Activated CD8-positive, alpha-beta memory T cell treated with anti-CD3 and anti-CD28 coated beads, Interleukin-2, amount 50 U/mL, for 24 hours (primary cell): ENCODE measurements at regions not wholly inside any gene's neighbourhood (a gene's known extent, or its start where the extent isn't known, plus 50 kb on each side); places are given as distances from the start of the nearest gene placed in this dataset.

Experiments used
- DNase-seq: peaks from one replicate; pipeline ENCODE4 v3.0.0-alpha.2; 2020; ENCODE audit errors: extremely low read depth

DNA sequence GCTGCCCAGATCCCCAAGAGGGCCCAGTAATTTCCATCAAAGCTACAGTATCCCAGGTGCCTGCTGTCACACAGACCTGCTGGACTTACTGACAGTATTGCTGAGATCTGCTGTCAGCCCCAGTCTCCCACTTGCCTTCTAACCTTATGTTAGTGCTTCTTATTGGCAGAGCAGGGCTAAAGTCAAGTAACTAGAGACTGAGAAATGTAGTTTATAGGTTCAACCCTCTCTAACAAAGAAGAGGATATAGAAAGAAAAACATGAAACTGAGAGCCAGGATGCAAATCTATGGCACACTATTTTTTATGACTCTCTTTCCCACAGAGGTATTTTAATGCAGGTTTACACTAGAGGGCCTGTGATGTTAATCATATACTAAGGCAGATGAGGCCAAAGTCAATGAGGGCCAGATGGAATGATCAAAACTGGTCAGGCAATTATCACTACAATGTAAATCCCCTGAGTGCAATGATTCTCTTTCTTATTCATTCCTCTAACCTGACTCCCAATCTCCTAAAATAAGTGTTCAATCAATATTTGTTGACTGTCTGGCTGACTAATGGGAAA is 781.9 kb downstream of the VRK1 start:
- no peak for DNase-seq

DNA sequence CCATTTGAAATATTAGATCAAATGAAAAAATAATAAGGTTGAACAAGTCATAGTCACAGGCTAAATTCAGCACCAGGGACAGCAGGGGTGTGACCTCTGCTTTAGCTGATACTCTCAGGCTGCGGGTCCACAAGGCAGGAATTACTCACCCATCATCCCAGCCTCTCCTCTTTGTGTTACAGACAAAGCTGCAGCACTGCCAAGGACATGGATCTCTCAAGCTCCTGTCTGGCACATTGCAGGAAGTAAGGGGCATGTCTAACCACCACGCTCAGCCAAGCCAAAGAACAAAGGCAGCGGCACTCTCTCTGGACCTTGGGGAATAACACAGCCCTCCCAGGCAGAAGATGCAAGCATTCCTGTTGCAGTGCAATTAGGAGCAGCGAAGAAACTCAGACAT is 783.8 kb downstream of the VRK1 start:
- no peak for DNase-seq

DNA sequence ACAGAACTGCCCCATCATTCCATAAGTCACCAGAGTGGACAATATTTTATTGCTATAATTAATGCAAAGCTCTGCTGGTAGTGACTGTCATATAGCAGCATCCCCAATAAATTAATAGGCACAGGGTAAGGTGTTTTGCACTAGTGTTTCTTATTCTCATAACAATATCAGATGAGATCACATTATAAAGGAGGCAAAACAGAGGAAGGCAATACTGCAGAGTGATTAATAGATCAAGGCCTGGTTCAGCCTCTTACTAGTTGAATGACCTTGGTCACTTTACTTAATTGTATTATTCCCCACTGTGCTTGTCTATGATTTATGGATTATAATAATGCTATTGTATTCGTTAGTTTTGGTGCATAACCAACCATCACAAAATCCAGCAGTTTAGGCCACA is 784.8 kb downstream of the VRK1 start:
- no peak for DNase-seq

DNA sequence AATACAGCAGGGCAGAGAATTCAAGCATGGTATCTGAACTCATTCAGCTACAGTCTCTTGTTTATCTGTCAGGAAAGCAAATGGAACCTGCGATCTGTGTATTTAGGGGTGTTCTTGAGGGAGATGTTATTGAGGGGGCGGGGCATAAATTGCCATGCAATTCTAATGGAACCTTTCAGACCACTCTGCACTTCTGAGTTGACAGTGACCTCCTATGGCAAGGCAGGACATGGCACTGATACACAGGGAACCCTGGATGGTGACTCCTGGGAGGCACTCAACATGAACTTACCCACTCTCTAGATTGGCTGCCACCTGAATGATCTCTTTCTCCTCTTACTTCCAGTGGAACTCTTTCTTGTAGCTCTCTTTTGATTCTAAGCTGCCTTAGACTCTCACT is 787.3 kb downstream of the VRK1 start:
- no peak for DNase-seq

DNA sequence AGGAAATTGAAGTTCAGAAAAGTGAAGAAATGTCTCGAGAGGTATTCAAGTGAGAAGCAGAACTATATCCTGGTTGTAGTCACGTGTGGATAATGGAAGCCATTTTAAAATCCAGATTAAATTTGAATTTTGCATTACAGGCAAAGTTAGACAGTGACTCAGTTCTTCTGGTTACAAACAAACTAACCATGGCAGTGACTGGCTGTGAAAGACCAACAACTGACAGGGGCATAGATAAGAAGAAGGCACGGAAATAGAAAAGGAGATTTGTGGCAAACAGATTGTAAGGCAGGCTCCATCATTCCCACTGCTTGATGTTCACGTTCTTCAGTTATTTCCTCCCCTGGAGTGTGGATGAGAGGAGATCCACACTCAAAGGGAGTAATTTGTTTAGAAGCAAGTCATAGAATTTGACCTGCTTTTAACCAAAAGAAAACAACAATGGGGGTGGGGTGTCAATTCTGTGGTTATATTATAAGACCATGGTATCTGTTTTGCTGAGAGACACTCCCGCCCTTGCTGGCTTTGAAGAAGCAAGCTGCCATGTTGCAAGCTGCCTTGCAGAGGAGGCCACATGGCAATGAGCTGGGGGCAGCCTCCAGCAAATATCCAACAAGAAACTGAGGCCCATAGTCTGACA is 795.3 kb downstream of the VRK1 start:
- DNase-seq = no peak

DNA sequence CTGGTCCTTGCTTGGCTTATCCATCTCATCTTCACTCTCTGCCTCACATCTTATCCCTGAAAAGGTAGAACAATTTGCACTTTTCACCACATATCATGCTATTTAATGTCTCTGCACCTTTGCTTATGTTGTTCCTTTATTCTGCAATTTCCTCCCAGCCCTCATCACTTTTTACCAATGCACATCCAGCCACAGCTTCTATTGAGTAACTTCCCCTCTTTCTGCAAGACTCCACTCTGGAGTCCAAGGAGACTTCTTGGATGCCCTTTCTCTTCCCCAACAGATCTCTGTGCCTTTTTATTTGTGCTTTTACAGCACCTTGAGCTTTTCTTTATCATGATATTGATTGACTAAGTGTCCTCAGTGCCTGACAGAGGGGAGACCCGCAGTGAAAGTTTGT is 797.1 kb downstream of the VRK1 start:
- DNase-seq = no peak

DNA sequence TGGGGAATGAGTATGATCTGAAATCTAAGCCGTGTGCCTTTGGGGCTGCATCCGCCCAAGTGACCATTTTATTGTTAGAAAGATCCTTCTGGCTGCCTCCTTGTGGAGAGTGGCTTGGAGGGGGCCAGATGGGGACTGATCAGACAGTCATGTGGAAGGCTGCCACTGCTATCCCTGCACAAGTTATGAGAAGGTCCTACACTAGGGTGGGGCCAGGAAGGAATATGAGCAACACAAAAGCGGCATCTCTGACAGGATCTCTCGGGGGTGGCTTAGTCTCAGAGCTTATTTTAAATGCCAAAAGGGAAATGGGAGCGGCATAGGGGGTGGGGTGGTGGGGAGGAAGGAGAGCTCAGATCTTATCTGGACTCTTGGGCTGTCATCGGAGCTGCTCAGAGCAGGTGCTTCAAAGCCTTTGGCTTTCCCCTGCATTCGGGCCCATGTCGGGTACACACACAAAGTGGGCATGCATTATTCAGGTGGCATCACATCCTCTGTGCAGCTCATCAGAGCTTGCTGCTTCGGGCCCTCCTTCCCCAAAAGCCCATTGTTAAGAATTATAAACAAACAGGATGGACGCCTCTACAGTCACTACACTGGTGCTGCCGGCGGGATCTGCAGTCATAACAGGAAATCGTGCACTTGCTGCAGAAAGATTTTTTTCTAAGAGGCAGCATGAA is 805.4 kb downstream of the VRK1 start:
- DNase-seq = no peak

DNA sequence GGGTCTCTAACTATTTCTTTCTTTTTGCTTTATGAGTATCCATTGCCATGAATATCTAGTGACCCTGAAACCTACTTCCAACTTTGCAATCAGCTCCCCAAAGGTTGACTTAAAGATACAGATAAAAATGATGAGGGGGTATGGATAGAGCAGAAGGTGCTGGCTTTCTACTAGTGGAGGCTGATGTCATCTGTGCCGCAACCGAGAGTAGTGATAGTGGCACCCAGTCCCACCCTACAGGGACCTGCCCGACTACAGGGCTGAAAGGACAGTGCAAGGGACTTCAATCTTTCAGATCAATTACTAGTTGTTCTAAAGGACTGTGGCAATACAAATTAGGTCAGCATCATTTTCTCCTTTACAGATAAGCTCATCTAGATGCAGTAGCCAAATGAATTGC is 806.0 kb downstream of the VRK1 start:
- no peak for DNase-seq

DNA sequence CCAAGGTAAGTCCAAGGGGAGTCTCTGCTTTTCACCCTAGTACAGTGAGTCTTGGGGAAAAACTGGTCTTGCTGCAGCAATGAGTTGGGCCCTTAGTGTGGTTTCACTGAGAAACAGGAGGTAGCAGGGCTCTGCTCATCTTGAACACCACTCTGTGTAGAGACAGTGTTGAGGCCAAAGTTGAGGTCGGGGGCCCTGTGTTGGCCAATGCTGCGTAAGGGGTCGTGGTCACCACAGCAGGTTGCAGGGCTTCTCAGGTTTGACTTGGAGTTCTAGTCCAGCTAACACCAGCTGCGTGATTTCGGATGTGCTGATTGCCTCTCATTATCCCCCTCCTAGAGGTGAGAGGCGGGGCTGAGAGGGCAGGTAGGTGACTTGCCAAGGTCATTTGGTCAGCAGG is 807.5 kb downstream of the VRK1 start:
- DNase-seq = no peak

DNA sequence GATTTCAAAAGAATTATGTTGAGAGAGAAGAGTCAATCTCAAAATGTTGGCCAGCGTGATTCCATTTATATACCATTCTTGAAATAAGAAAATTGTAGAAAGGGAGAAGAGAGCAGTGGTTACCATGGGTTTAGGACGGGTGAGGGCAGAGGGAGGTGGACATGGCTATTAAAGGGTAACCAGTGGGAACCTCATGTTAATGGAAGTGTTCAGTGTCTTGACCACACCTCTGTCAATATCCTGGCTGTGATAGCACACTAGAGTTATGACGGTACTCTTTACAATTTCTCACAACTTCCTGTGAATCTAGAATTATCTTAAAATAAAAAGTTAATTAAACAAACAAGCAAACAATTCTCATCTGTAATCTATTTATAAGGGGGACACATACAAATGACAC is 821.2 kb downstream of the VRK1 start:
- DNase-seq = no peak

DNA sequence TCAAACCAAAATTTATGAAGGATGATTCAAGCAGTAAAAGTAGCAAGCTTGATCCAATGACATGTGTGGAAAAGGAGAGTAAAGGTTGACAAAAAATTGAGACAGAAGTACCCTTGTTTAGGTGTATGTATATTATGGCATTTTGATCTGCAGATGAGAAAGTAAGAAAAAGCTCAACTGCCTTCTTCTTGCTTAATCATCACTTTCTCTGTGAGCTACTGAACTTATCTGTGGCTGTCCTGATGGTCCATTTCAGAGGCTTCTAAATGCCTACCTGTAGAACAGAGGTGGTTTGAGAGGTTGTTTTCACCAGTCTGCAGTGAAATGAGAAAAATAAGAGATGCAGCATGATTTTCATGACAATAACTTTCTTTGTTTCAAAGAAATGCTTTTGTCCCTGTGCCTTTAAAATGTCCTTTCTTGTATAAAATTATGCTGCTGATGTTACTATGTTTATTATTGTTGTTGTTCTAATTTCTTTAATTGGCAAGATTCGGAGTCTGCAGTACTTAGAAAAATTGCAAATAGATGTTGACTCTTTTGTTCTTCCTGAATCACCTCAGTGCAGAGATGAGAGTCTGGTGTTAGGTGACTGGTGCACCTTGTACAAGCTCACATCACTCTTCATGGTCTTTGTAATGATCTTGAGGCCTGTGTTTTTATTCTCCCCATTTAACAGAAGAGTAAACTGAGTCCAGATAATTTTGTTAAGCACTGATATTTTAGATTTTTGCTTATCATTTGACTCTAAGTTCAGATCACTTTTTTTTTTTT is 821.9 kb downstream of the VRK1 start:
- DNase-seq = no peak

DNA sequence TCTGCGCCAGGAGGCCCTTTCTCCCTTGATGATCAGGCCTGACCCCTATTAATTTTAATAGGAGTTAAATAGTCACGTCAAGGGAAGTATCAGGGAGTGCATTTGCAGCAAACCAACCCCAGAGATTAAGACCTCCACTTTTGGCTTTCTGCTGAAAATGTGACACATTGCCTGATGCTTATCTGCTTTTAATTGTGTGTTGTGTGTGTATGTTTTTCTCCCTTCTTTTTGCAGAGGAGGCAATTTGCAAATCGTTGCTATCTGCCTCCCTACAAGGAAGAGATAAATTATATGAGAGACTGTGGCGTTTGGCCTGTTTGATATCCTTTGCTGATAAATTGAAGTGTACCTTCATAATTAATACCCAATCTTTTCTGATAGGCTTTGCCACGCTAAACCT is 822.9 kb downstream of the VRK1 start:
- DNase-seq = no peak

DNA sequence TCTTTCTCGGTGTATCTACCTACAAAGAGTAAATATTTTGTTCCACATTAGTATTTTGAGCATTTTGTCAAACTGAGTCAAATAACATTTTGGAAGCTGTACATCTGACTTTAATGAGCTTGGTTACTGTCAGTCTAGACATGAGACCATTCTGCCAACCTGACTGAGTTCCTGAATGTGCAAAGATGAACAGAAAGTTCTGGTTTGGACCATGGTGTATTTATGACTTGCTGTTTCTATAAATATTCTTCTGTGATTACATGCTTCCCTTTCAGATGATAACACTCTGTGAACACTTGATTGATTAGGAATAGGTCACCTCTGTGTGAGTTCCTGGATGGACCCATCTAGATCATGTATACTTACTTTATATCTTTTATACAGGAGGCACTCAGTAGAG is 827.8 kb downstream of the VRK1 start:
- no peak for DNase-seq

DNA sequence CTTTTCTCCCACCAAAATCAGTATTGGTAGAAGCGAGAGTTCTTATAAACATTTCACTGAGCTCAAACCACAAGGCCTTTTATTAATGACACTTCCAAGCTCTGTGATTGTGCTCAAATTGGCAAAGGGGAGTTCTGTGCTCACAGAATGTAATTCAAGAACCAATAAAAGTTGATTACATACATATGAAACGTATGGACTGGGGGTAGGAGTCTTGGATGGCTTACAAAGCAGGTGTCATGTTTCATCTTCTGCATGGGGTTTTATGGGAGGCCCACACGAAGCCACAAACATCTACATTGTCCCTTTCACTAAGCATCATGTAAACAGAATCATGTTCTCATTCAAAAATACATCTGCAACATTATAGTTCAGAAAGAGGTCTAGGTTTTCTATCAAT is 828.3 kb downstream of the VRK1 start:
- no peak for DNase-seq

DNA sequence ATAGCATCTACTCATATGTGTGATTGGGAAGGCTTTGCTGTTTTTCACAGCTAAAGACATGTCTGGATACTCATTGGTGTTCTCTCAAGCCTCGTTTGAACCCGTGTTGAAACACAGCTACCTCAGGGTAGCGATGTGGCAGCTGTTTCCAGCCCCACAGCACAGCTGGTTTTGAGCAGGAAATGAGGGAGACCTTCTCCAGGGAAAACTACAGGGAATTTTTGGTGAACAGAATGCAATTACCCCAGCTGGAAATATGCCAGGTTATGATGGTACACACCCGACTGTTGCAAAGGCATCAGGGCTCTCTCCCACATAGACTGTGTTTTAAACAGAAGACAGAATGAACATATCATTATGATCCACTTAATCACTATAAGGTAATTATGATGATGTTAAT is 828.9 kb downstream of the VRK1 start:
- no peak for DNase-seq

DNA sequence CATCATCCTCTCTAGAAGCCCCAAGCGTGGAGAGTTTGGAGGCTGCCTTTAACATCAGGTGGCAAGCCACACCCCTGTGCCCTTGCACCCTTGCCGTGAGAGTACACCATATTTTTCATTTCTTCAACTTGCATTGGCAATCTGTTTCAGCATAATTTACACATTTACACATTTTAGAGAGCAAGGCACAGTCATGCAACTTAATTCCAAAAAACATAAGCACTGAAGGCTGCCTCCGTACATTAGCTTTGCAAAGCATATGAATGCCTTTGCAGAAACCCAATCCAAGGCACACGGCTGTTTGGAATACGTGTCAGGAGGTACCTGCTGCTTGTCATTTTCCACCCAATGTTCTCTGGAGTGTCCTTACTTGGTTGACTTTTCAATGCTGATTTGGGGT is 833.1 kb downstream of the VRK1 start:
- DNase-seq = no peak

DNA sequence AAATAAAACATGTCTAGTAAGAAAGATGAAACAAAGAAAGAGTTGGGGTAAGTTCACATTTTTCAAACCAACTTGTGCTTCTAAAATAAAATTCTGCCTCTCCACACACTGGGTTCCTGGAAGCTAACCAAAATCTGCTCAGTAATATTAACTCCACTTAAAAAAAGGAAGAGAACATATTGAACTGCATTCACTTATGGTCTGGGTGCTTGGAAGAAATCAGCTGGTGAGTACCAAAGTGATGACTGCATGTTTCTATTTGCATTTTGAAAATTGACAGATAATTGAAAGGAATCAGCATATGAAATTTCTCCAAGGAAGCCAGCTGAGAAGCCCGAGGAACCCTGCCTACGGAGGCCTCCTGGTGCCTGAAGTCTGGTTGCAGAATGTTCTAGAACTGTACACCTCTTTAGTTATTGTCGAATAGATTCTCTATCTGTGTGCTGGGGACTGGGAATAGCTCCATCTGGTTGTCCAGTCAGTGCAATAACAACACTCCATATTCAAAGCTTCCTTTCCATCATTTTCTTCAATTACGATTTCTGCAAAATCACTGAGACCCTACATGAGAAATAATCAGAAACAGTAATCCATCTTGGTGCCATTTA is 836.1 kb downstream of the VRK1 start:
- DNase-seq = no peak

DNA sequence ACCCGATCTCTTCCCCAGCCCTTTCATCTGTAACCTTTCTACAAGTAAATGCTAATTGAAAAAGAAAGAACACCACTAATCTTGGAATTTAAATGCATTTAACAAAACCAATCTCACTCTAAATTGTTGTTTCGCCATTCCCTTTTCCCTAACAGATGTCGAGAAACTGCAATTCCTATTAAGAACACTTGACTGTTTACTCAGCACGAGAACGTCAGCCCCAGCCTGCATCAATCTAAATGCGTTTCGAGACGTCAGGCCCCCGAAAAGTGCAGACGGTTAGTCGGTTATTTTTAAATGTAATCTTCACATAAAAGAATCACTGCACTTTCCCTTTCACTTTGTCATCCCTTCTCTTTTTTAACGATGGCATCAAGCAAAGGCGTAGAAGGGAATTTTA is 837.6 kb downstream of the VRK1 start:
- no peak for DNase-seq

DNA sequence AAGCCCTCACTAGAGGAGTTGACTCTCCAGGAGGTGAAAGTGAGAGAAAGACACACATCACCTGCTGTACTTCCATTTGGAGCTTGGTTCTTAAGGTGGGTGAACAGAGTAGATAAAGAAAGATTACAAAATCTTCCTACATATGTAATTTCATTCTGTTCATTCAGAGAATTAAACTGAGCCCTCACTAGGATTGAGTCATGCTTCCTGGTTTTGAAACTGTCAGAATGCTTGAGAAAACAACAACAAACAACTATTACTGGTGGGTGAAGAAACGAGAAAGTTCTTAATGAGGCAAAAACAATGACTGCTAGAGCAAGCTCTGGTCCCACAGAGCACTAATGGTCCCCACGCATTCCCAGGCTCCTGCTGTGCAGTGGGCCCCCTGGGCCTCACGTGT is 841.7 kb downstream of the VRK1 start:
- DNase-seq = no peak

DNA sequence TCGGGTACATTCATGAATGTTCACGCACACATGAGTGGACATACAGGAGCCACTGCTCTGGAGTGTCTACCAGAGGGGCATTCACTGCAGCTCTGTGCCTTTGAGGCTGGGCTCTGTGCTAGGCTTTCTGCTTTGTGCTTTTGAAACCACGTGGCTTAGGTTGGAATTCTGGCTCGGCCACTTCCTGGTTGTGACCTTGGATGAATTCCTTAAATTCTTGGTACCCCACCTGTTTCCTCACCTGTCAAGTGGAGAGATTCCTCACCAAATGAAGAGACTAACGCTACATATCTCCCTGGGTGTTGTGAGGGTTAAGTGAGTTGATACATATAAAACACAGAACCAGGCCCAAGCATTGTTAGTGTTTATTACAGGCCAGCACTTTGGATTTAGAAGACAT is 842.8 kb downstream of the VRK1 start:
- DNase-seq = no peak

DNA sequence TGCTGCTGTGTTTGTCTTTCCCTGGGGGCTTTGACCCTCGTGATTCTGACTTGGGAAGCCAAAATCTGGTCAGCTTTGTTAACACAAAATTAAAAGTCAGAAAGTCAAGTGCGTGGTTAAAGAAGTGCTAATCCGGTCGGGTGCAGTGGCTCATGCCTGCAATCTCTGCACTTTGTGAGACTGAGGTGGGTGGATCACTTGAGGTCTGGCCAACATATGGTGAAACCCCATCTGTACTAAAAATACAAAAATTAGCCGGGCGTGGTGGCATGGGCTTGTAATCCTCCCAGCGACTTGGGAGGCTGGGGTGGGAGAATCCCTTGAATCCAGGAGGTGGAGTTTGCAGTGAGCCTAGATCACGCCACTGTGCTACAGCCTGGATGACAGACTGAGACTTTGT is 844.6 kb downstream of the VRK1 start:
- DNase-seq = no peak

DNA sequence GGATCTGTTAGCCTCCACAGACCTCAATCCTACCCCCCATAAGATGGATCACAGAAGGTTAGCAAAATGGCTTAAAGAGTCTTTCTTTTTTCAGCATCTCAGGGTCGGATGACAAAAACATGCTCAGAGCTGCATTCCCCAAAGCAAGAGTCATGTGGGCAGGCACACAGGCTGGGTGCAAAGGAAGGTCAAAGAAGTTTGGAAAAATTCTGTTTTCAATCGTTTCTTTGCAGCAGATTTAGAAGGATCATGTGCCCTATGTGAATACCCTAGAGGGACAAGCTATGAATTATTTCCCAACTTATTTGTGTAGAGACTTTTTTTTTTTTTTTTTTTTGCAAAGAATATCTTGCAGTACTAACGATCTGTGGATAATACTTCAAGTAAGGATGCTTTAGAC is 845.4 kb downstream of the VRK1 start:
- no peak for DNase-seq

DNA sequence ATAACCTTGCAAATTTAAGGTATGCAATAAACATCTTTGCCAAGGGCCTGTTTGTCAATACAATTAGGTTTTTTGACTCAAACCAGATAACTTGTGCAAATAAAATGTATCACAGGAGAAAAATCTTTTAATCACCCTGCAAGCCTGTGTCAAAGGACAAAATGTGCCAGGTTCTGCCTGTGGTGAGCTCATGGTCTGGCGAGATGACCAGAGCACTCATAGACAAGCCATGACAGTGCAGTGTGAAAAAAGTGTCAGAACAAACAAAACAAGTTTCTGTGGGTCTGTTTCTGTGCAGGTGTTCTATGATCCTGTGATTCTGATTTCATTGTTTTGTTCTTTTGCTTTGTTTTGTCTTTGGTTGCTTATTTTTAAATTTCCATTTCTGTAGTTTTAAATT is 847.2 kb downstream of the VRK1 start:
- DNase-seq = no peak
